BJ (cell line): ENCODE measurements at regions not wholly inside any gene's neighbourhood (a gene's known extent, or its start where the extent isn't known, plus 50 kb on each side); places are given as distances from the start of the nearest gene placed in this dataset.
"Not testable (repeated sequence)": the region's sequence is repeated elsewhere in the genome, so short reads cannot be mapped to it uniquely, and the experiment has no call there.

Experiments
- CTCF ChIA-PET: fragments of 350-600 bp; formaldehyde crosslinking; extraction: SDS; loops from one replicate; lab custom pipeline; 2021; ENCODE audit warnings: antibody characterized with exemption, inconsistent platforms; lab: Yijun Ruan, JAX
- POLR2A ChIA-PET: fragments of 300-600 bp; sonication (Branson Sonifier 250); formaldehyde crosslinking; extraction: SDS; loops from one replicate; lab custom pipeline; 2021; ENCODE audit warnings: antibody characterized with exemption; lab: Charles Lee
- DNase-seq: peaks from one replicate; pipeline ENCODE4 v3.0.0-alpha.2; 2011; ENCODE audit warnings: low read depth
- H3K27me3 ChIP-seq: 2 replicates; pipeline ENCODE4 v1.6.0; 2011; ENCODE audit warnings: low read length; ENCODE audit not compliant: control insufficient read depth, insufficient read depth
- H3K36me3 ChIP-seq: 2 replicates; pipeline ENCODE4 v1.5.1; 2011; ENCODE audit warnings: low read length; ENCODE audit not compliant: control insufficient read depth, insufficient read depth
- H3K4me3 ChIP-seq: 2 replicates; pipeline ENCODE4 v1.5.1; 2011; ENCODE audit warnings: low read depth, mild to moderate bottlenecking, control low read depth, low read length
- TF ChIP-seq, protein P1 (sequence below): IDR thresholded peaks from 2 replicates; pipeline ENCODE4 v1.5.1; 2011; ENCODE audit warnings: low read depth, mild to moderate bottlenecking, control low read depth, inconsistent platforms, low read length, moderate library complexity; ENCODE audit not compliant: insufficient read depth

DNA sequence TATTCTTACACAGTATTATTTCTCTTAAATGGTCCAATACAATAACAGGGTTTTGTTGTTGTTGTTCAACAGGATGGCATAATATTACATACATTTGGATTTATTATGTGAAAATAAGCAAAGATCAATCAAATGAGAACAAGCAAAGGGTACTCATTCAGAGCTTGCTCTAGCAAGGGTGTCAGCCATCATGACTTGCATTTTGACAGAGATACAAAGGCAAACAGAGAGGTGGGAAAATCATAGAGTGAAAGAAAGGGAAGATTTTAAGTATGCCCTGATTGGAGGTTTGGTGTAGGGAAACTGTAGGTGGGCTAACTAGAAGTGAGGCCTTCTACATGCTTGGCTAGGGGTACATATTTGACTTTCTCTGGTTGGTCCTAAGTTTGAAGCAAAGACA lies 109.1 kb upstream of the BCHE start:
- no peak overlapping the region for H3K4me3 ChIP-seq
- CTCF ChIA-PET: no interaction called here
- DNase-seq: no peak
- no peaks in the 10 kb centered on the region for H3K36me3 ChIP-seq
- H3K27me3 ChIP-seq: no peaks in the 10 kb centered on the region
- TF ChIP-seq, protein P1, sequence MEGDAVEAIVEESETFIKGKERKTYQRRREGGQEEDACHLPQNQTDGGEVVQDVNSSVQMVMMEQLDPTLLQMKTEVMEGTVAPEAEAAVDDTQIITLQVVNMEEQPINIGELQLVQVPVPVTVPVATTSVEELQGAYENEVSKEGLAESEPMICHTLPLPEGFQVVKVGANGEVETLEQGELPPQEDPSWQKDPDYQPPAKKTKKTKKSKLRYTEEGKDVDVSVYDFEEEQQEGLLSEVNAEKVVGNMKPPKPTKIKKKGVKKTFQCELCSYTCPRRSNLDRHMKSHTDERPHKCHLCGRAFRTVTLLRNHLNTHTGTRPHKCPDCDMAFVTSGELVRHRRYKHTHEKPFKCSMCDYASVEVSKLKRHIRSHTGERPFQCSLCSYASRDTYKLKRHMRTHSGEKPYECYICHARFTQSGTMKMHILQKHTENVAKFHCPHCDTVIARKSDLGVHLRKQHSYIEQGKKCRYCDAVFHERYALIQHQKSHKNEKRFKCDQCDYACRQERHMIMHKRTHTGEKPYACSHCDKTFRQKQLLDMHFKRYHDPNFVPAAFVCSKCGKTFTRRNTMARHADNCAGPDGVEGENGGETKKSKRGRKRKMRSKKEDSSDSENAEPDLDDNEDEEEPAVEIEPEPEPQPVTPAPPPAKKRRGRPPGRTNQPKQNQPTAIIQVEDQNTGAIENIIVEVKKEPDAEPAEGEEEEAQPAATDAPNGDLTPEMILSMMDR: no peak
- POLR2A ChIA-PET: no interaction called here

GRCh38 chr3:165938986-165939540 lies 101.8 kb upstream of the BCHE start:
- ChIA-PET CTCF (no interaction called here), POLR2A (no interaction called here)
- TF ChIP-seq, protein P1: no peak
- Histone ChIP-seq H3K4me3 (no peak overlapping the region), H3K36me3 (no peaks in the 10 kb centered on the region), H3K27me3 (no peaks in the 10 kb centered on the region)
- DNase-seq: no peak

DNA sequence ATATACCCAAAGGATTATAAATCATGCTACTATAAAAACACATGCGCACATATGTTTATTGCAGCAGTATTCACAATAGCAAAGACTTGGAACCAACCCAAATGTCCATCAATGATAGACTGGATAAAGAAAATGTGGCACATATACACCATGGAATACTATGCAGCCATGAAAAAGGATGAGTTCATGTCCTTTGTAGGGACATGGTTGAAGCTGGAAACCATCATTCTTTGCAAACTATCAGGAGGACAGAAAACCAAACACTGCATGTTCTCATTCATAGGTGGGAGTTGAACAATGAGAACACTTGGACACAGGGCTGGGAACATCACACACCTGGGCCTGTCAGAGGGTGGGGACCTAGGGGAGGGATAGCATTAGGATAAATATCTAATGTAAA lies 98.9 kb upstream of the BCHE start:
- H3K4me3 ChIP-seq, H3K27me3 ChIP-seq, CTCF ChIA-PET, POLR2A ChIA-PET, H3K36me3 ChIP-seq, DNase-seq: not testable (repeated sequence)

DNA sequence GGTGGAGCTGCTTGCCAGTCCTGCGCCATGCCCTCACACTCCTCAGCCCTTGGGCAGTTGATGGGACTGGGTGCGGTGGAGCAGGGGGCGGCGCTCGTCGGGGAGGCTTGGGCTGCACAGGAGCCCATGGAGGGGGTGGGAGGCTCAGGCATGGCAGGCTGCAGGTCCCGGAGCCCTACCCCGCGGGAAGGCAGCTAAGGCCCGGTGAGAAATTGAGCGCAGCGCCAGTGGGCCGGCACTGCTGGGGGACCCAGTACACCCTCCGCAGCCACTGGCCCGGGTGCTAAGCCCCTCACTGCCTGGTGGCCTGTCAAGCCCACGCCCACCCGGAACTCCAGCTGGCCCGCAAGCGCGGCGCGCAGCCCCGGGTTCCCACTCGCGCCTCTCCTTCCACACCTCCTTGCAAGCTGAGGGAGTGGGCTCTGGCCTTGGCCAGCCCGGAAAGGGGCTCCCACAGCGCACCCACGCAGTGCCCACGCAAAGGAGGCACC lies 87.1 kb upstream of the BCHE start:
- CTCF ChIA-PET, H3K36me3 ChIP-seq, H3K27me3 ChIP-seq, POLR2A ChIA-PET, DNase-seq, H3K4me3 ChIP-seq: not testable (repeated sequence)

DNA sequence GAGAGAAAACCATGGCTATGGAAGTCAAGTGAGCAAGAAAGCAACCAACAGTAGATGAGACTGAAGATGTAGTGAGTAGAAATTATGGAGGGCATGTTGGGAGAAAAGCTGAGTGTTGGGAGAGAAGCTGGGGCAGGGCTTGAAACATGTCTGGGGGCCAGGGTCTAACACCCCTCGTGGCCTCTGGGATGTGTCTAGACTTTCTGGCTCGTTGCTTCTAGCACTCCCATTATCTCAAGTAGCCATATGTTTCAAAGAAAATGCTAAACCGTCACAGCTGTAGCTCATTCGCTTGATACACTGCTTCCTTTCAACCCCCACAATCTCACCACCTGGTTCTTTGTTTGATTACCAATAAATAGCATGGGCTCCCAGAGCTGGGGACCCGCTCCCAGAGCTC lies 83.8 kb upstream of the BCHE start:
- ChIA-PET CTCF (no interaction called here), POLR2A (no interaction called here)
- H3K36me3 ChIP-seq: no peaks in the 10 kb centered on the region
- DNase-seq: no peak
- H3K4me3 ChIP-seq: no peak overlapping the region
- TF ChIP-seq, protein P1: no peak
- H3K27me3 ChIP-seq: no peaks in the 10 kb centered on the region

DNA sequence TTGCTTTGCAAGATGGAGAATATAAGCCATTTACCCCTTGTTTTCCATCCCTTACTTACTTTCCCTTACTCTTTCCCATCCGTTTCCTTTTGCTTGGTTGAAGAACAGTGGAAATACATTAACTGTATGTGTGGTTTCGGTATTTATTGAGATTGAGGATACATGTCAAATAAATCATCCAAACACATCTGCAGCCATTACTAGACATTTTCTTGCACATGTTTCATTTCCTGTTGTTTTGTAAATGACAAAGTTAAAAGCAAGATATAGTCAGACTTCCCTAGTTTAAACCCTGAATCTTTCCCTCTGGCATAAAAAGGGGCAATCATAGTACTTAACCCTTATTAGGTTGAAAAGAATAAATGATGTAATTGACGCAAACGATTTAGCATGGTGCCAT lies 82.1 kb upstream of the BCHE start:
- no peak overlapping the region for H3K4me3 ChIP-seq
- no peaks in the 10 kb centered on the region for H3K27me3 ChIP-seq
- ChIA-PET CTCF (no interaction called here), POLR2A (no interaction called here)
- TF ChIP-seq, protein P1: no peak
- DNase-seq: no peak
- H3K36me3 ChIP-seq: no peaks in the 10 kb centered on the region
